ENCODE measurements at regions not wholly inside any gene's neighbourhood (a gene's known extent, or its start where the extent isn't known, plus 50 kb on each side); places are given as distances from the start of the nearest gene placed in this dataset.

DNA sequence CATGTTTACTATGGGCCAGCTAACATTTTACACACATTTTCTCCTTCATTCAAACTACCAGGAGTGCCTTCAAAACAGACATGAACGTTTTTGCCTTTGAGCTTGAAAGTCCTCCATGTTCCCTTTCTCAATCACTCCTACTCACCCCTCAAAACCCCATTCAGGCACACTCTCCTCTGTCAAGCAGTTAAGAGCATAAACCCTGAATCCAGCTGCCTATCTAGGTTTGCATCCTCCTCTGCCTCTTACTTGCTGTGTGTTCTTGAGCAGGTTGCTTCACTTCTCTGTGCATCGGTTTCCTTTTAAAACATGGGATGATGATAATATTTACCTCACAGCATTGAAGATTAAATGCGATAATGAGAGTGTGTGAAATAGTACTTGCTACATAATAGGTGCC is 215.3 kb downstream of the HAPSTR1 start:
- H2AFZ ChIP-seq = no peak overlapping the region
- DNase-seq = no peak
- H3K9me2 ChIP-seq (ENCODE audit: insufficient read depth) = no peaks in the 10 kb centered on the region
- WGBS, 2 experiments (ENCODE audit: low coverage in 1 of 2, low lambda C conversion rate in 2 of 2, missing lambda C conversion rate in 2 of 2) = 17 to 19% methylated on average over 3 of the region's 3 CpGs
- H3K4me3 ChIP-seq = no peak overlapping the region
- no peaks in the 10 kb centered on the region for H3K4me1 ChIP-seq (ENCODE audit: insufficient read depth)
- no peaks in the 10 kb centered on the region for H4K20me1 ChIP-seq (ENCODE audit: insufficient read depth)
- no peaks in the 10 kb centered on the region for H3K9me3 ChIP-seq (ENCODE audit: low read depth)
- H3K9ac ChIP-seq = no peak overlapping the region
- no peak overlapping the region for H3K27ac ChIP-seq
- in situ Hi-C loops (cut with MboI) = no loop called here
- H3K27me3 ChIP-seq (replicated peaks; ENCODE audit: insufficient read depth) = no peaks in the 10 kb centered on the region
- no peaks in the 10 kb centered on the region for H3F3A ChIP-seq (ENCODE audit: insufficient read depth)
- no peak overlapping the region for H3K4me2 ChIP-seq (ENCODE audit: unreplicated experiment)
- TF ChIP-seq EZH2 (IDR thresholded peaks at IDR 0.05; ENCODE audit: insufficient read depth, poor library complexity, severe bottlenecking) = no peak
- no peak for TF ChIP-seq EZH2phosphoT487 (IDR thresholded peaks at IDR 0.05; ENCODE audit: insufficient read depth, low read depth)
- no peaks in the 10 kb centered on the region for H3K79me2 ChIP-seq (ENCODE audit: insufficient read depth)
- no peaks in the 10 kb centered on the region for H3K36me3 ChIP-seq (ENCODE audit: low read depth)

DNA sequence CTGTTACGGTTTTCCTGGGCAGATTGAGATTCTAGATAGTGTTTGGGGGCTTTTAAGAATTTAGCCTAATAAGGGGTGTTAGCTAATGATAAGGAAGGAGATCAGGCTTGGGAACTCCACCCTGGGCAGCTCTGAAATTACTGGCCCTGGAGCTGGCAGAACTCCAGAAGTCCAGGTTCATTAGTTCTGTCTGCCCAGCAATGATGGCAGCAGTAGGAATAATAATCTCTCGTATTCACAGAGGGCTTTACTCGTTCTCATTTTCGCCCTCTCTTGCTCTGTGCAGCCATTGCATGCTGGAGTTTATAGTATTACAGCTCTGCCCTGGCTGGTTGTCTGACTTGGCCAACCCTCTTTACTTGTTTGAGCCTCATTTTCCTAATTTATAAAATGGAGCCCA is 216.0 kb downstream of the HAPSTR1 start:
- Histone ChIP-seq H3K27me3 (replicated peaks; ENCODE audit: insufficient read depth) (no peaks in the 10 kb centered on the region), H3K9ac (no peak overlapping the region), H3K4me3 (no peak overlapping the region), H2AFZ (no peak overlapping the region), H3F3A (ENCODE audit: insufficient read depth) (no peaks in the 10 kb centered on the region), H4K20me1 (ENCODE audit: insufficient read depth) (no peaks in the 10 kb centered on the region), H3K9me2 (ENCODE audit: insufficient read depth) (no peaks in the 10 kb centered on the region), H3K36me3 (ENCODE audit: low read depth) (no peaks in the 10 kb centered on the region), H3K4me2 (ENCODE audit: unreplicated experiment) (no peak overlapping the region), H3K79me2 (ENCODE audit: insufficient read depth) (no peaks in the 10 kb centered on the region), H3K4me1 (ENCODE audit: insufficient read depth) (no peaks in the 10 kb centered on the region), H3K27ac (no peak overlapping the region), H3K9me3 (ENCODE audit: low read depth) (no peaks in the 10 kb centered on the region)
- 17 to 21% methylated on average over 4 of the region's 4 CpGs for WGBS, 2 experiments (ENCODE audit: low coverage in 1 of 2, low lambda C conversion rate in 2 of 2, missing lambda C conversion rate in 2 of 2)
- TF ChIP-seq EZH2phosphoT487 (IDR thresholded peaks at IDR 0.05; ENCODE audit: insufficient read depth, low read depth) (no peak), EZH2 (IDR thresholded peaks at IDR 0.05; ENCODE audit: insufficient read depth, poor library complexity, severe bottlenecking) (no peak)
- no peak for DNase-seq
- in situ Hi-C loops (cut with MboI) = no loop called here

DNA sequence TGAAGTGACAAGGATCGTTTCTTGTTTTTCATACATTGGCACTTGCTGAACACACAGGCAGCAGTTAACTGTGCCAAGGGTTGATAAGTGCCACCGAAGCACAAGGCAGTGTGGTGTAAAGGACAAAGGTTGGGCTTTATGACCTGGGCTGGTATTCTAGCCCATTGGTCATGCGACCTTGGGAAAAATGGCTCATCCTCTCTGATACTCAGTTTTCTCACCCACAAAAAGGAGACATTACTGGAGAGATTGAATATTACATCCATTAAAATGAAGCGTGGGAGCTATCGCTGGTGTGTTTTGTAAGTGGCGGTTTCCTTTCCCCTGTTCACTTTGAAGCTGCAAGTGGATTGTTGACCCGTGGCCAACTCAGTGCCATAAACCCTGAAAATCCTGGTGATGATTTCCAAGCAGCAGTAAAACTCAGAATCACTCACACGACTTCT is 216.9 kb downstream of the HAPSTR1 start:
- no peaks in the 10 kb centered on the region for H3K79me2 ChIP-seq (ENCODE audit: insufficient read depth)
- no peak for DNase-seq
- no peaks in the 10 kb centered on the region for H3K9me2 ChIP-seq (ENCODE audit: insufficient read depth)
- H3K4me2 ChIP-seq (ENCODE audit: unreplicated experiment) = no peak overlapping the region
- no peak overlapping the region for H2AFZ ChIP-seq
- H3K9me3 ChIP-seq (ENCODE audit: low read depth) = no peaks in the 10 kb centered on the region
- no peaks in the 10 kb centered on the region for H3K27me3 ChIP-seq (replicated peaks; ENCODE audit: insufficient read depth)
- H3K36me3 ChIP-seq (ENCODE audit: low read depth) = no peaks in the 10 kb centered on the region
- no peaks in the 10 kb centered on the region for H3F3A ChIP-seq (ENCODE audit: insufficient read depth)
- WGBS, 2 experiments (ENCODE audit: low coverage in 1 of 2, low lambda C conversion rate in 2 of 2, missing lambda C conversion rate in 2 of 2) = 17 to 21% methylated on average over 8 of the region's 8 CpGs
- no peak for TF ChIP-seq EZH2phosphoT487 (IDR thresholded peaks at IDR 0.05; ENCODE audit: insufficient read depth, low read depth)
- in situ Hi-C loops (cut with MboI) = no loop called here
- H3K4me3 ChIP-seq = no peak overlapping the region
- no peak overlapping the region for H3K9ac ChIP-seq
- no peak overlapping the region for H3K27ac ChIP-seq
- H3K4me1 ChIP-seq (ENCODE audit: insufficient read depth) = no peaks in the 10 kb centered on the region
- no peaks in the 10 kb centered on the region for H4K20me1 ChIP-seq (ENCODE audit: insufficient read depth)

DNA sequence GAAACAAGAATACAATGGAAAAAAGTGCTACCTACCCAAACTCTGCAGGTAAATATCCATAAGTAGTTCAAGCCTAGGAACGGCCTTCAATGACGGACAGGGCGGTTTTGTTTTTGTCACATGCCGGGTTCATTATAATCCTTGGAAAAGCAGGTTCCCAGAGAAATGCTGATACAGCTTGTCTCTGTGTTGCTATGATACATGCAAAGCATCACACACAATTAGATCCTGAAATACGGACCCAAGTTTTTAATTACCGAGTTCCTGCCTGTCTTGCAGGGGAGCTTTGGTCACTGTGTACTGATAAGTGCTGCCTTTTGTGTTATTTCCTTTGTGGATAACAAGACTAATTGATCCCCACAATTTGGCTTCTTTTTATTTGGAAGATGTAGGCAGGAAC is 217.4 kb downstream of the HAPSTR1 start:
- Histone ChIP-seq H3K9me2 (ENCODE audit: insufficient read depth) (no peaks in the 10 kb centered on the region), H3K9ac (no peak overlapping the region), H3K36me3 (ENCODE audit: low read depth) (no peaks in the 10 kb centered on the region), H3K79me2 (ENCODE audit: insufficient read depth) (no peaks in the 10 kb centered on the region), H3K27ac (no peak overlapping the region), H3K9me3 (ENCODE audit: low read depth) (no peaks in the 10 kb centered on the region), H3K4me3 (no peak overlapping the region), H3K4me2 (ENCODE audit: unreplicated experiment) (no peak overlapping the region), H3K27me3 (replicated peaks; ENCODE audit: insufficient read depth) (no peaks in the 10 kb centered on the region), H3F3A (ENCODE audit: insufficient read depth) (no peaks in the 10 kb centered on the region), H4K20me1 (ENCODE audit: insufficient read depth) (no peaks in the 10 kb centered on the region), H2AFZ (no peak overlapping the region), H3K4me1 (ENCODE audit: insufficient read depth) (no peaks in the 10 kb centered on the region)
- in situ Hi-C loops (cut with MboI) = no loop called here
- TF ChIP-seq EZH2 (IDR thresholded peaks at IDR 0.05; ENCODE audit: insufficient read depth, poor library complexity, severe bottlenecking) (no peak), EZH2phosphoT487 (IDR thresholded peaks at IDR 0.05; ENCODE audit: insufficient read depth, low read depth) (no peak)
- no peak for DNase-seq
- WGBS, 2 experiments (ENCODE audit: low coverage in 1 of 2, low lambda C conversion rate in 2 of 2, missing lambda C conversion rate in 2 of 2) = 1 to 2% methylated on average over 6 of the region's 6 CpGs

DNA sequence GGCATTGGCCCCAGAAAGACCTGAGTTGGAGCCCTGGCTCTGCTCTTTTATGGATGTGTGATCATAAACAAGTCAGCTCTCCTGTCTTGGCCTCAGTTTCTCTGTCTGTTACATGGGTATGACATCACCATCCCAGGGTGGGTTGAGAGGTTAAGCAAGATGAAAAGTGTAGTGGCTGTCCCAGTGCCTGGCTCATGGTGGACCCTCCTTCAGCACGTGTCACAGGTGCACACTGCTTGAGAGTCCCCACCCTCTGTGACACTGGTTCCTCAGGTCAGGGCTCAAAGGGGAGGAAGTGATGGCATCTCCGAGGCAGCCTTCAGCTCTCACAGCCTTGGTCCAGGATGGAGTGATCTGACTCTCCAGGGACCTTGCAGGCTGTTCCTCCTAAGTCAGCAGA is 218.4 kb downstream of the HAPSTR1 start:
- H3K4me1 ChIP-seq (ENCODE audit: insufficient read depth) = no peaks in the 10 kb centered on the region
- no peaks in the 10 kb centered on the region for H4K20me1 ChIP-seq (ENCODE audit: insufficient read depth)
- H3K4me2 ChIP-seq (ENCODE audit: unreplicated experiment) = no peak overlapping the region
- no peaks in the 10 kb centered on the region for H3K79me2 ChIP-seq (ENCODE audit: insufficient read depth)
- H3K4me3 ChIP-seq = no peak overlapping the region
- in situ Hi-C loops (cut with MboI) = no loop called here
- no peak overlapping the region for H2AFZ ChIP-seq
- WGBS, 2 experiments (ENCODE audit: low coverage in 1 of 2, low lambda C conversion rate in 2 of 2, missing lambda C conversion rate in 2 of 2) = 15 to 16% methylated on average over 2 of the region's 2 CpGs
- TF ChIP-seq EZH2 (IDR thresholded peaks at IDR 0.05; ENCODE audit: insufficient read depth, poor library complexity, severe bottlenecking) (no peak), EZH2phosphoT487 (IDR thresholded peaks at IDR 0.05; ENCODE audit: insufficient read depth, low read depth) (no peak)
- H3F3A ChIP-seq (ENCODE audit: insufficient read depth) = no peaks in the 10 kb centered on the region
- DNase-seq = no peak
- H3K27ac ChIP-seq = no peak overlapping the region
- no peaks in the 10 kb centered on the region for H3K9me2 ChIP-seq (ENCODE audit: insufficient read depth)
- no peaks in the 10 kb centered on the region for H3K27me3 ChIP-seq (replicated peaks; ENCODE audit: insufficient read depth)
- no peaks in the 10 kb centered on the region for H3K36me3 ChIP-seq (ENCODE audit: low read depth)
- no peaks in the 10 kb centered on the region for H3K9me3 ChIP-seq (ENCODE audit: low read depth)
- no peak overlapping the region for H3K9ac ChIP-seq
